Lower leg skin (tissue), 4 donors: ENCODE measurements at regions not wholly inside any gene's neighbourhood (a gene's known extent, or its start where the extent isn't known, plus 50 kb on each side); places are given as distances from the start of the nearest gene placed in this dataset.
"Not testable (repeated sequence)": the region's sequence is repeated elsewhere in the genome, so short reads cannot be mapped to it uniquely, and the experiment has no call there.

Experiments used
- DNase-seq, 2 donors: peaks; one replicate each; pipeline ENCODE4 v3.0.0-alpha.2; 2019; ENCODE audit warnings: low spot score in 2 of 2
- H3K4me3 ChIP-seq: fragments of 200-600 bp; sonication (generic); 2 replicates; pipeline ENCODE4 v1.5.1; 2017; ENCODE audit warnings: mild to moderate bottlenecking, low read depth; ENCODE audit not compliant: poor library complexity, severe bottlenecking
- POLR2A ChIP-seq, 2 donors: fragments of 450-650 bp; IDR thresholded peaks; one replicate each; pipeline ENCODE4 v1.6.1; 2016 to 2017; ENCODE audit warnings: antibody characterized with exemption in 2 of 2, mild to moderate bottlenecking in 1 of 2, moderate library complexity in 1 of 2
- WGBS, 2 donors: methylation state at CpG; one replicate each; pipeline ENCODE4 v1.1.5; 2018; 5-methylcytosine and 5-hydroxymethylcytosine counted together
- intact Hi-C: fragments of 100-400 bp; cut with DNase I; formaldehyde crosslinking; loops from one replicate; pipeline ENCODE4 v1.15.0; 2023; ENCODE audit warnings: low total_unique reads
- TF ChIP-seq, protein P1 (sequence below), 3 donors: fragments of 450-650 bp; IDR thresholded peaks; one replicate each; pipeline ENCODE4 v1.5.1; 2016; ENCODE audit warnings: antibody characterized with exemption in 3 of 3, mild to moderate bottlenecking in 3 of 3, moderate library complexity in 2 of 3

DNA sequence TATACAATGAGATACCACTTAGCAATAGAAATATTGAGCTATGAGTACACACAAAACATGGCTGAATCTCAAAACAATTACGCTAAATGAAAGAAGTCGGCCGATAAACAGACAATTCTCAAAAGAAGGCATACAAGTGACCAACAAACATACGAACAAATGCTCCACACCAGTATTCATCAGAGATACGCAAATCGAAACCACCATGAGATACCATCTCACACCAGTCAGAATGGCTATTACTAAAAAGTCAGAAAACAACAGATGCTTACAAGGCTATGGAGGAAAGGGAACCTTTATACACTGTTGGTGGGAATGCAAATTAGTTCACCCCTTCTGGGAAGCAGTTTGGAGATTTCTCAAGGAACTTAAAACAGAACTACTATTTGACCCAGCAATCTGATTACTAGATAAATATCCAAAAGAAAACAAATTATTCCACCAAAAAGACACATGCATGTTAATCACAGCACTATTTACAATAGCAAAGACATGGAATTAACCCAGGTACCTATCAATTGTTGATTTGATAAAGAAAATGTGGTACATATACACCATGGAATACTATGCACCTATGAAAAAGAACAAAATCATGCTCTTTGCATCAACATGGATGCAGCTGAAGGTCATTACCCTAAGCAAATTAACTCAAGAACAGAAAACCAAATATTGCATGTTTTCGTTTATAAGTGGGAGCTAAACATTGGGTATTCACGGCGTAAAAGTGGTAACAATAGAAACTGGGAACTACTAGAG, 90.9 kb upstream of the GRAMD1B start:
- TF ChIP-seq, protein P1, sequence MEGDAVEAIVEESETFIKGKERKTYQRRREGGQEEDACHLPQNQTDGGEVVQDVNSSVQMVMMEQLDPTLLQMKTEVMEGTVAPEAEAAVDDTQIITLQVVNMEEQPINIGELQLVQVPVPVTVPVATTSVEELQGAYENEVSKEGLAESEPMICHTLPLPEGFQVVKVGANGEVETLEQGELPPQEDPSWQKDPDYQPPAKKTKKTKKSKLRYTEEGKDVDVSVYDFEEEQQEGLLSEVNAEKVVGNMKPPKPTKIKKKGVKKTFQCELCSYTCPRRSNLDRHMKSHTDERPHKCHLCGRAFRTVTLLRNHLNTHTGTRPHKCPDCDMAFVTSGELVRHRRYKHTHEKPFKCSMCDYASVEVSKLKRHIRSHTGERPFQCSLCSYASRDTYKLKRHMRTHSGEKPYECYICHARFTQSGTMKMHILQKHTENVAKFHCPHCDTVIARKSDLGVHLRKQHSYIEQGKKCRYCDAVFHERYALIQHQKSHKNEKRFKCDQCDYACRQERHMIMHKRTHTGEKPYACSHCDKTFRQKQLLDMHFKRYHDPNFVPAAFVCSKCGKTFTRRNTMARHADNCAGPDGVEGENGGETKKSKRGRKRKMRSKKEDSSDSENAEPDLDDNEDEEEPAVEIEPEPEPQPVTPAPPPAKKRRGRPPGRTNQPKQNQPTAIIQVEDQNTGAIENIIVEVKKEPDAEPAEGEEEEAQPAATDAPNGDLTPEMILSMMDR (IDR thresholded peaks at IDR 0.05), result no peak
- no peak for TF ChIP-seq POLR2A (IDR thresholded peaks at IDR 0.05)
- intact Hi-C loops, result no loop called here
- H3K4me3 ChIP-seq, result no peak overlapping the region
- DNase-seq, result no peak
- 91% methylated on average over 9 of the region's 9 CpGs for WGBS, 2 donors

DNA sequence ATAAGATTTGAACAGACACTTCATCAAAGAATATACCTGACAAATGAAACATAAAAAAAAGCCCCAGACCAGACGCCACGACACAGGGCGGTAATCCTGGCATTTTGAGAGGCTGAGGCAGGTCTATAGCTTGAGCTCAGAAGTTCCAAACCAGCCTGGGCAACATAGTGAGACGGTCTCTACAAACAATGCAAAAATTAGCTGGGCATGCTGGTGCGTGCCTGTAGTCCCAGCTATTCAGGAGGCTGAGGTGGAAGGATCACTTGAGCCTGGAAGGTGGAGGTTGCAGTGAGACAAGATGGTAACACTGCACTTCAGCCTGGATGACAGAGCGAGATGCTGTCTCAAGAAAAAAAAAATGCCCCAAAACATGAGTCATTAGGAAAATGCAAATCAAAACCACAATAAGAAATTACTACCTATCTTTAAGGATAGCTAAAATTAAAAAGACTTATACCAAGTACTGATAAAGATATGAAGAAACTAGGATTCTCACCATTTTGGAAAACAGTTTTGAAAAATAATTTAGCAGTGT, 91.7 kb upstream of the GRAMD1B start:
- no peak for TF ChIP-seq POLR2A (IDR thresholded peaks at IDR 0.05)
- TF ChIP-seq, protein P1 (IDR thresholded peaks at IDR 0.05), result no peak
- no peak for DNase-seq
- H3K4me3 ChIP-seq, result no peak overlapping the region
- intact Hi-C loops, result no loop called here
- WGBS, 2 donors, result 71 to 75% methylated on average over 6 of the region's 6 CpGs

DNA sequence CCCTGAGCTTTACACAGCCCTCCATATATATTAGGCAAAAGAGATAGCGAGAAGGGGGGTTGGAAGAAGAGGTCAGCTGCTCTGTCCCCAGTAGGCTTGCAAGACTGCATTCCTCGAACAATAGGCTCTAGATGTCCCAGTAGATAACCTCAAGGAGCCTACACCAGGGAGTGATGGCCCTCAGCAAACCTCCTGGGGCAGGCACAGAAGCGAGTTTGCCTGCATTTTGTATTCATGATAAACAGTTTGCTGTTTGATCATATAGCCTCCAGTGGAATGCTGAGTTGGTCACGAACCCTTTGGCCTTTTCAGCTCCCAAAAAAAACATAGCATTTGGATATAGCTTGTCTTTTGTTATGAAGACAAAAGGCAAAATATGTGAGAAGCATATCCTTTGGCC, 95.1 kb upstream of the GRAMD1B start:
- no peak overlapping the region for H3K4me3 ChIP-seq
- TF ChIP-seq, protein P1 (IDR thresholded peaks at IDR 0.05), result no peak
- TF ChIP-seq POLR2A (IDR thresholded peaks at IDR 0.05), result no peak
- WGBS, 2 donors, result 76 to 80% methylated on average over 4 of the region's 4 CpGs
- DNase-seq, result no peak
- intact Hi-C loops, result no loop called here

DNA sequence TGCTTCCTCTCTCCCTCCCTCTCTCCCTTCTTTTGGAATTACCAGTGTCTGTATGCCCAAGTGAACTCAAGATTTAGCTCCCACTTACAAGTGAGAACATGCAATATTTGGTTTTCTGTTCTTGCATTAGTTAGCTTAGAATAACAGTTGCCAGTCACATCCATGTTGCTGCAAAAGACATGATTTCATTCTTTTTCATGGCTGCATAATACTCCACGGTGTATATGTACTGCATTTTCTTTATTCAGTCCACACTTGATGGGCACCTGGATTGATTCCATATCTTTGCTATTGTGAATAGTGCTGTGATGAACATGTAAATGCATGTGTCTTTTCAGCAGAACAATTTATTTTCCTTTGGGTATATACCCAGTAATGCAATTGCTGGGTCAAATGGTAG, 97.5 kb upstream of the GRAMD1B start:
- intact Hi-C loops, DNase-seq, H3K4me3 ChIP-seq: not testable (repeated sequence)
- WGBS, 2 donors, result 93 to 97% methylated on average over 1 of the region's 1 CpG

DNA sequence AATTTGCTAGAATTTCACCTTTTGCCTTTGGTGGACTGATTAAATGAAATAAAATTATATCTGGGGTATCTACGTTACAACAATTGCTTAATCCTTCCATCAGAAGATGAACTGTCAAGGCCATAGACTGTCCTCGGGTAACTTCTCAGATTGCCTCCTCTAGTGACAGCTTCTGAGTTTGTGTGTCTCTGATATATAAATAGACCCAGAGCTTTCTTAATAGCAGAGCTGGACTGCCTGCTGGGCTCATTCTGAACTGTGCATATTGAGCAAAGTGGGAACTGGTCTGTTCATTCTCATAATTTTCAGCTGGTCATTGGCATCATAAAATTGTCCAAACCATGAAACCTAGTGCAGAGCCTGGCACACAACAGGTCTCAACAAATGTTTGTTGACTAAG, 99.1 kb upstream of the GRAMD1B start:
- intact Hi-C loops, result no loop called here
- no peak for DNase-seq
- H3K4me3 ChIP-seq, result no peak overlapping the region
- WGBS, 2 donors, result 75 to 82% methylated on average over 2 of the region's 2 CpGs
- TF ChIP-seq, protein P1 (IDR thresholded peaks at IDR 0.05), result no peak
- no peak for TF ChIP-seq POLR2A (IDR thresholded peaks at IDR 0.05)

DNA sequence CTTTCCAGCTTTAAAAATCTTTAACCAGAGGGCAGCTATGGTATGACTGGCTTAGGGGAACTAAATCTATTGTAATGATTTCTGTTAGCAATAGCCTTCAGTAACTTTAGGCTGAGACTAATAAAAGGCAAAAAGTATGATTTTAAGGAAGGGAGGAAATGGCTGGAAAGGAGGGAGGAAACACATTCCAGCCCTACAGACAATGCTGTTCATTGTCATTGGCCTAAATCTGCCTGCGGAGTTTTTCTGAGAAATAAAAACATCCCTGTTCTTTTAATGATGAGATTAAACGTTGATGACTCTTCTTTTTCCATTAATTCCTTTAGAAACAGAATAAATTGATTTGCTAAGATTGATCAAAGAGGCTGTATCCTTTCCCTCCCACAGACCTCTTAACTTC, 99.6 kb upstream of the GRAMD1B start:
- WGBS, 2 donors, result 51 to 68% methylated on average over 2 of the region's 2 CpGs
- DNase-seq, result no peak
- intact Hi-C loops, result no loop called here
- H3K4me3 ChIP-seq, result no peak overlapping the region
- TF ChIP-seq, protein P1 (IDR thresholded peaks at IDR 0.05), result no peak
- TF ChIP-seq POLR2A (IDR thresholded peaks at IDR 0.05), result no peak
